ENCODE measurements at regions not wholly inside any gene's neighbourhood (a gene's known extent, or its start where the extent isn't known, plus 50 kb on each side); places are given as distances from the start of the nearest gene placed in this dataset.

GRCh38 chr10:33114451-33114952 is 156.5 kb upstream of the ITGB1 start:
- TF ChIP-seq, protein P1, sequence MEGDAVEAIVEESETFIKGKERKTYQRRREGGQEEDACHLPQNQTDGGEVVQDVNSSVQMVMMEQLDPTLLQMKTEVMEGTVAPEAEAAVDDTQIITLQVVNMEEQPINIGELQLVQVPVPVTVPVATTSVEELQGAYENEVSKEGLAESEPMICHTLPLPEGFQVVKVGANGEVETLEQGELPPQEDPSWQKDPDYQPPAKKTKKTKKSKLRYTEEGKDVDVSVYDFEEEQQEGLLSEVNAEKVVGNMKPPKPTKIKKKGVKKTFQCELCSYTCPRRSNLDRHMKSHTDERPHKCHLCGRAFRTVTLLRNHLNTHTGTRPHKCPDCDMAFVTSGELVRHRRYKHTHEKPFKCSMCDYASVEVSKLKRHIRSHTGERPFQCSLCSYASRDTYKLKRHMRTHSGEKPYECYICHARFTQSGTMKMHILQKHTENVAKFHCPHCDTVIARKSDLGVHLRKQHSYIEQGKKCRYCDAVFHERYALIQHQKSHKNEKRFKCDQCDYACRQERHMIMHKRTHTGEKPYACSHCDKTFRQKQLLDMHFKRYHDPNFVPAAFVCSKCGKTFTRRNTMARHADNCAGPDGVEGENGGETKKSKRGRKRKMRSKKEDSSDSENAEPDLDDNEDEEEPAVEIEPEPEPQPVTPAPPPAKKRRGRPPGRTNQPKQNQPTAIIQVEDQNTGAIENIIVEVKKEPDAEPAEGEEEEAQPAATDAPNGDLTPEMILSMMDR (tag by site-specific recombination; IDR thresholded peaks at IDR 0.05) = no peak
- TF ChIP-seq ZNF510 (tag by site-specific recombination; IDR thresholded peaks at IDR 0.05; ENCODE audit: insufficient replicate concordance) (no peak), MZF1 (tag by site-specific recombination; IDR thresholded peaks at IDR 0.05; ENCODE audit: borderline replicate concordance) (no peak), ZNF24 (tag by site-specific recombination; IDR thresholded peaks at IDR 0.05) (no peak), ZNF426 (tag by site-specific recombination; IDR thresholded peaks at IDR 0.05) (no peak), SETDB1 (IDR thresholded peaks at IDR 0.05; ENCODE audit: insufficient read length, low read length) (no peak)
- TF ChIP-seq, protein P2, sequence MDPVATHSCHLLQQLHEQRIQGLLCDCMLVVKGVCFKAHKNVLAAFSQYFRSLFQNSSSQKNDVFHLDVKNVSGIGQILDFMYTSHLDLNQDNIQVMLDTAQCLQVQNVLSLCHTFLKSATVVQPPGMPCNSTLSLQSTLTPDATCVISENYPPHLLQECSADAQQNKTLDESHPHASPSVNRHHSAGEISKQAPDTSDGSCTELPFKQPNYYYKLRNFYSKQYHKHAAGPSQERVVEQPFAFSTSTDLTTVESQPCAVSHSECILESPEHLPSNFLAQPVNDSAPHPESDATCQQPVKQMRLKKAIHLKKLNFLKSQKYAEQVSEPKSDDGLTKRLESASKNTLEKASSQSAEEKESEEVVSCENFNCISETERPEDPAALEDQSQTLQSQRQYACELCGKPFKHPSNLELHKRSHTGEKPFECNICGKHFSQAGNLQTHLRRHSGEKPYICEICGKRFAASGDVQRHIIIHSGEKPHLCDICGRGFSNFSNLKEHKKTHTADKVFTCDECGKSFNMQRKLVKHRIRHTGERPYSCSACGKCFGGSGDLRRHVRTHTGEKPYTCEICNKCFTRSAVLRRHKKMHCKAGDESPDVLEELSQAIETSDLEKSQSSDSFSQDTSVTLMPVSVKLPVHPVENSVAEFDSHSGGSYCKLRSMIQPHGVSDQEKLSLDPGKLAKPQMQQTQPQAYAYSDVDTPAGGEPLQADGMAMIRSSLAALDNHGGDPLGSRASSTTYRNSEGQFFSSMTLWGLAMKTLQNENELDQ (tag by site-specific recombination; IDR thresholded peaks at IDR 0.05; ENCODE audit: low read depth) = no peak

All from HEK293 (cell line).